ENCODE measurements at regions not wholly inside any gene's neighbourhood (a gene's known extent, or its start where the extent isn't known, plus 50 kb on each side); places are given as distances from the start of the nearest gene placed in this dataset.
"Not testable (repeated sequence)": the region's sequence is repeated elsewhere in the genome, so short reads cannot be mapped to it uniquely, and the experiment has no call there.

DNA sequence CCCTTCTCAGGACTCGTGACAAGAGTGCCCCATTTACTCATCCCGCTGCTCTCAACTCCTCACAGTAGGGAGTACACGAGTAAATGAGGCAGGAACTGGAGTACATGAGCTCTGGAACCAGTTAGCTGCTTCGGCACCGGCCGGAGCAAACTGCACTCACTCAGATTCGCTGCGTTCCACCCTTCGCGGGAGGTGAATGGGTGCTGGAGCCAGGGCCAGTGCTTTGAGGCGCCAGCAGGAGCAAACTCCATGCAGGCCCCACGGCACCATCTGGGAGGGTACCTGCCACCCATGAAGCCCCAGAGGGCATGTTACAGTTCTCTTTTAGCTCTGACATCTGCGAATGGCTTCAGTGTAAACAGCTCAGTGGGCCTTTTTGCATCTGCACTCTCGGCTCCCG is 315.5 kb upstream of the GK2 start:
- DNase-seq (ENCODE audit: low spot score), result no peak
- Histone ChIP-seq H3K4me1 (ENCODE audit: insufficient read depth, low read length, poor library complexity, severe bottlenecking) (no peaks in the 10 kb centered on the region), H3K27ac (ENCODE audit: low read depth, low read length, poor library complexity, severe bottlenecking) (no peak overlapping the region), H3K4me3 (ENCODE audit: low read depth, low read length, poor library complexity, severe bottlenecking) (no peak overlapping the region), H3K36me3 (ENCODE audit: insufficient read depth, low read length, poor library complexity, severe bottlenecking) (no peaks in the 10 kb centered on the region), H3K9me3 (ENCODE audit: low read depth, low read length, poor library complexity, severe bottlenecking) (no peaks in the 10 kb centered on the region), H3K27me3 (replicated peaks; ENCODE audit: insufficient read depth, low read depth, low read length, poor library complexity) (no peaks in the 10 kb centered on the region)
- TF ChIP-seq EZH2 (IDR thresholded peaks at IDR 0.05; ENCODE audit: borderline replicate concordance, low read depth, low read length, poor library complexity, severe bottlenecking), result no peak
- TF ChIP-seq, protein P1, sequence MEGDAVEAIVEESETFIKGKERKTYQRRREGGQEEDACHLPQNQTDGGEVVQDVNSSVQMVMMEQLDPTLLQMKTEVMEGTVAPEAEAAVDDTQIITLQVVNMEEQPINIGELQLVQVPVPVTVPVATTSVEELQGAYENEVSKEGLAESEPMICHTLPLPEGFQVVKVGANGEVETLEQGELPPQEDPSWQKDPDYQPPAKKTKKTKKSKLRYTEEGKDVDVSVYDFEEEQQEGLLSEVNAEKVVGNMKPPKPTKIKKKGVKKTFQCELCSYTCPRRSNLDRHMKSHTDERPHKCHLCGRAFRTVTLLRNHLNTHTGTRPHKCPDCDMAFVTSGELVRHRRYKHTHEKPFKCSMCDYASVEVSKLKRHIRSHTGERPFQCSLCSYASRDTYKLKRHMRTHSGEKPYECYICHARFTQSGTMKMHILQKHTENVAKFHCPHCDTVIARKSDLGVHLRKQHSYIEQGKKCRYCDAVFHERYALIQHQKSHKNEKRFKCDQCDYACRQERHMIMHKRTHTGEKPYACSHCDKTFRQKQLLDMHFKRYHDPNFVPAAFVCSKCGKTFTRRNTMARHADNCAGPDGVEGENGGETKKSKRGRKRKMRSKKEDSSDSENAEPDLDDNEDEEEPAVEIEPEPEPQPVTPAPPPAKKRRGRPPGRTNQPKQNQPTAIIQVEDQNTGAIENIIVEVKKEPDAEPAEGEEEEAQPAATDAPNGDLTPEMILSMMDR (conservative IDR thresholded peaks at IDR 0.05; ENCODE audit: low read depth, low read length), result no peak
- ChIA-PET CTCF (no interaction called here), POLR2A (ENCODE audit: low non-redundant PET) (no interaction called here)
- BruUV-seq (replicated peaks), result no TSS peak
- intact Hi-C loops (cut with micrococcal nuclease; ENCODE audit: unreplicated experiment), result no loop called here

DNA sequence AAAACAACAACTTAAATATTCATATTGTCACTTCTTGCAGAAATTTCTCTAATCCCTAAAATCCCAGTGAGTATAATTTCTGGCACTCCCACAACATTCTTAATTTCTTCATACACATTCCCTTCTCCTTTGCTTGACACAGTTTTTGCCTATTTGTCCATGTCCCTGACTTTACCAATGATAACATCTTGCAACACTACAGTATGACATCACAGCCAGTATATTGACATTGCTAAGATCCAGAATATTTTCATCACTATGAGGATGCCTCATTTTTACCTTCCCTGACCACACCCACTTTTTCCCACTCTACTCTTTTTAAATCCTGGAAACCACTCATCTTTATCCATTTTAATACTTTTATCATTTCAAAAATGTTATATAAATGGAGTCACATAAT is 292.3 kb upstream of the GK2 start:
- DNase-seq (ENCODE audit: low spot score), result no peak
- TF ChIP-seq, protein P1 (conservative IDR thresholded peaks at IDR 0.05; ENCODE audit: low read depth, low read length), result no peak
- Histone ChIP-seq H3K27me3 (replicated peaks; ENCODE audit: insufficient read depth, low read depth, low read length, poor library complexity) (no peaks in the 10 kb centered on the region), H3K4me1 (ENCODE audit: insufficient read depth, low read length, poor library complexity, severe bottlenecking) (no peaks in the 10 kb centered on the region), H3K9me3 (ENCODE audit: low read depth, low read length, poor library complexity, severe bottlenecking) (no peaks in the 10 kb centered on the region), H3K36me3 (ENCODE audit: insufficient read depth, low read length, poor library complexity, severe bottlenecking) (no peaks in the 10 kb centered on the region), H3K27ac (ENCODE audit: low read depth, low read length, poor library complexity, severe bottlenecking) (no peak overlapping the region), H3K4me3 (ENCODE audit: low read depth, low read length, poor library complexity, severe bottlenecking) (no peak overlapping the region)
- BruUV-seq (replicated peaks), result no TSS peak
- intact Hi-C loops (cut with micrococcal nuclease; ENCODE audit: unreplicated experiment), result no loop called here
- ChIA-PET CTCF (no interaction called here), POLR2A (ENCODE audit: low non-redundant PET) (no interaction called here)

GRCh38 chr4:79697444-79697843 is 289.4 kb upstream of the GK2 start:
- no peaks in the 10 kb centered on the region for H3K36me3 ChIP-seq (ENCODE audit: insufficient read depth, low read length, poor library complexity, severe bottlenecking)
- no TSS peak for BruUV-seq (replicated peaks)
- H3K4me3 ChIP-seq (ENCODE audit: low read depth, low read length, poor library complexity, severe bottlenecking), result no peak overlapping the region
- TF ChIP-seq, protein P1 (conservative IDR thresholded peaks at IDR 0.05; ENCODE audit: low read depth, low read length), result no peak
- no peak for TF ChIP-seq EZH2 (IDR thresholded peaks at IDR 0.05; ENCODE audit: borderline replicate concordance, low read depth, low read length, poor library complexity, severe bottlenecking)
- H3K4me1 ChIP-seq (ENCODE audit: insufficient read depth, low read length, poor library complexity, severe bottlenecking), result no peaks in the 10 kb centered on the region
- H3K27ac ChIP-seq (ENCODE audit: low read depth, low read length, poor library complexity, severe bottlenecking), result no peak overlapping the region
- CTCF ChIA-PET, result no interaction called here
- H3K9me3 ChIP-seq (ENCODE audit: low read depth, low read length, poor library complexity, severe bottlenecking), result no peaks in the 10 kb centered on the region
- DNase-seq (ENCODE audit: low spot score), result no peak
- intact Hi-C loops (cut with micrococcal nuclease; ENCODE audit: unreplicated experiment), result no loop called here
- no peaks in the 10 kb centered on the region for H3K27me3 ChIP-seq (replicated peaks; ENCODE audit: insufficient read depth, low read depth, low read length, poor library complexity)
- POLR2A ChIA-PET (ENCODE audit: low non-redundant PET), result no interaction called here

GRCh38 chr4:79696534-79696933 is 288.5 kb upstream of the GK2 start:
- H3K27me3 ChIP-seq (replicated peaks; ENCODE audit: insufficient read depth, low read depth, low read length, poor library complexity); DNase-seq (ENCODE audit: low spot score); intact Hi-C loops (cut with micrococcal nuclease; ENCODE audit: unreplicated experiment); POLR2A ChIA-PET (ENCODE audit: low non-redundant PET); BruUV-seq (replicated peaks); H3K9me3 ChIP-seq (ENCODE audit: low read depth, low read length, poor library complexity, severe bottlenecking); H3K27ac ChIP-seq (ENCODE audit: low read depth, low read length, poor library complexity, severe bottlenecking); H3K4me1 ChIP-seq (ENCODE audit: insufficient read depth, low read length, poor library complexity, severe bottlenecking); H3K36me3 ChIP-seq (ENCODE audit: insufficient read depth, low read length, poor library complexity, severe bottlenecking); CTCF ChIA-PET; H3K4me3 ChIP-seq (ENCODE audit: low read depth, low read length, poor library complexity, severe bottlenecking): not testable (repeated sequence)

Data from A673 (cell line).